D341Med (cell line): ENCODE measurements at regions not wholly inside any gene's neighbourhood (a gene's known extent, or its start where the extent isn't known, plus 50 kb on each side); places are given as distances from the start of the nearest gene placed in this dataset.

Experiments used
- DNase-seq: peaks from one replicate; pipeline ENCODE4 v3.0.0; 2012; ENCODE audit warnings: low spot score

GRCh38 chr9:73773896-73774295, 622.2 kb downstream of the ANXA1 start:
- DNase-seq: no peak

GRCh38 chr9:73775757-73776156, 624.1 kb downstream of the ANXA1 start:
- no peak for DNase-seq

GRCh38 chr9:73780916-73781315, 629.3 kb downstream of the ANXA1 start:
- no peak for DNase-seq

GRCh38 chr9:73782166-73782565, 630.5 kb downstream of the ANXA1 start:
- DNase-seq: no peak

- DNase-seq: no peak
Observed at GRCh38 chr9:73799446-73799845, 647.8 kb downstream of the ANXA1 start.

- DNase-seq: no peak
Observed at GRCh38 chr9:73805111-73805510, 653.4 kb downstream of the ANXA1 start.

GRCh38 chr9:73805853-73806458, 654.3 kb downstream of the ANXA1 start:
- no peak for DNase-seq

GRCh38 chr9:73806876-73807275, 655.2 kb downstream of the ANXA1 start:
- DNase-seq: no peak

GRCh38 chr9:73807952-73808351, 656.3 kb downstream of the ANXA1 start:
- DNase-seq: no peak

- DNase-seq: no peak
Observed at GRCh38 chr9:73810585-73811215, 659.0 kb downstream of the ANXA1 start.

GRCh38 chr9:73813546-73813945, 661.9 kb downstream of the ANXA1 start:
- no peak for DNase-seq

- no peak for DNase-seq
Observed at GRCh38 chr9:73816905-73817304, 665.2 kb downstream of the ANXA1 start.

GRCh38 chr9:73824671-73825070, 672.5 kb upstream of the RORB start:
- DNase-seq: no peak

GRCh38 chr9:73838871-73839270, 658.3 kb upstream of the RORB start:
- no peak for DNase-seq

- DNase-seq: no peak
Observed at GRCh38 chr9:73839471-73839870, 657.7 kb upstream of the RORB start.

- DNase-seq: no peak
Observed at GRCh38 chr9:73841018-73841417, 656.1 kb upstream of the RORB start.

GRCh38 chr9:73844135-73844534, 653.0 kb upstream of the RORB start:
- DNase-seq: no peak

GRCh38 chr9:73845539-73845938, 651.6 kb upstream of the RORB start:
- no peak for DNase-seq

GRCh38 chr9:73845954-73846690, 651.0 kb upstream of the RORB start:
- no peak for DNase-seq

- DNase-seq: no peak
Observed at GRCh38 chr9:73847536-73847935, 649.6 kb upstream of the RORB start.

GRCh38 chr9:73853549-73853948, 643.6 kb upstream of the RORB start:
- DNase-seq: no peak

GRCh38 chr9:73855206-73855605, 641.9 kb upstream of the RORB start:
- DNase-seq: no peak

- no peak for DNase-seq
Observed at GRCh38 chr9:73863924-73864323, 633.2 kb upstream of the RORB start.

- no peak for DNase-seq
Observed at GRCh38 chr9:73866451-73866850, 630.7 kb upstream of the RORB start.
